ENCODE measurements at regions not wholly inside any gene's neighbourhood (a gene's known extent, or its start where the extent isn't known, plus 50 kb on each side); places are given as distances from the start of the nearest gene placed in this dataset.

DNA sequence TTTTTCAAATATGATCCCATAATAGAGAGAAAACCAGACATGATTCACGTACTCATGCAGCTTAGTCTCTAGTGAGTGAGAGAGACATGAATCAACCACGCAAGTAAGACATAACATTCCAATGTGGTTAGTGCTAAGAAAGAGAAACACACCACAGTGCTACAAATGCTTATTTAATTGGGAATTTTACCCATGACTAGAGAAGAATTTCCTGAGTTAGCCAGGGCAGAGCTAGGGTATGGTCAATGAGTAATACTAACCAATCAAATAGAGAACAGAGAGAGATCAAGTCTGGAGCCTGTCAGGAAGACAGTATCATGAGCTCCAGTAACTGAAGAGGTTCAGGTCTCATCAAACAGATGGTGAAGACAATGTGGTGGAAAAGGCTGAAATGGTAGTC, 495.2 kb downstream of the PDGFC start:
- WGBS, 2 experiments (ENCODE audit: extremely low coverage in 2 of 2, insufficient read length in 1 of 2): no CpG with 5 or more reads among the region's 2 CpGs
- Histone ChIP-seq H2BK5ac (ENCODE audit: low read depth, low read length, poor library complexity, severe bottlenecking) (peak overlapping the region; percentile 99), H4K20me1 (ENCODE audit: insufficient read depth, low read length) (no peaks in the 10 kb centered on the region), H3K18ac (ENCODE audit: low read depth, low read length) (peak overlapping the region; percentile 75; the same call in 1 of the 2 replicates), H3K4me1 (ENCODE audit: control insufficient read depth, insufficient read depth, low read length) (peaks cover 5% of the 10 kb centered on the region), H4K8ac (ENCODE audit: low read depth in 2 of 2, low read length in 2 of 2) (peak overlapping the region; percentile 50 to 85), H4K5ac (ENCODE audit: low read depth, low read length) (peak overlapping the region; percentile 51; the same call in 1 of the 2 replicates), H3K9me1 (ENCODE audit: insufficient read depth, low read length) (no peaks in the 10 kb centered on the region), H4K91ac (ENCODE audit: insufficient read depth, low read depth, low read length) (peak overlapping the region; percentile 89), H2AFZ (replicated peaks; ENCODE audit: low read length, poor library complexity) (no peak overlapping the region), H3K9ac (ENCODE audit: low read depth, low read length) (peak overlapping the region; percentile 17; the same call in 1 of the 2 replicates), H3K27ac (ENCODE audit: insufficient read depth, low read length) (peak overlapping the region; percentile 36; the same call in 1 of the 2 replicates), H3K4me2 (ENCODE audit: low read depth, low read length) (peak overlapping the region; percentile 49; the same call in 1 of the 2 replicates), H2AK9ac (replicated peaks; ENCODE audit: low read depth, low read length, poor library complexity) (no peak overlapping the region), H2BK15ac (ENCODE audit: low read depth, low read length) (peak overlapping the region; percentile 82), H3K36me3 (ENCODE audit: control insufficient read depth, insufficient read depth, low read length) (no peaks in the 10 kb centered on the region), H3K9me3 (ENCODE audit: control insufficient read depth, insufficient read depth, low read length) (no peaks in the 10 kb centered on the region), H3K14ac (replicated peaks; ENCODE audit: low read depth, low read length) (peak overlapping the region; percentile 89), H2BK20ac (ENCODE audit: low read depth, low read length) (peak overlapping the region; percentile 97), H2BK120ac (ENCODE audit: low read depth, low read length) (peak overlapping the region; percentile 98), H3K27me3 (ENCODE audit: control insufficient read depth, insufficient read depth, low read length) (no peaks in the 10 kb centered on the region), H3K23ac (ENCODE audit: low read depth, low read length) (peak overlapping the region; percentile 84), H3K56ac (ENCODE audit: extremely low read depth, insufficient read depth, low read length) (peak overlapping the region; percentile 89), H3K79me1 (ENCODE audit: low read depth in 1 of 2, low read length in 2 of 2) (no peaks in the 10 kb centered on the region), H3K4ac (ENCODE audit: low read depth, low read length) (peak overlapping the region; percentile 58; the same call in 1 of the 2 replicates), H3K4me3 (ENCODE audit: insufficient read depth, low read depth, low read length) (no peak overlapping the region), H2AK5ac (ENCODE audit: low read depth, low read length) (peak overlapping the region; percentile 82)
- TF ChIP-seq SMC3 (IDR thresholded peaks at IDR 0.05; ENCODE audit: low read depth, low read length): peak; percentile 15; the same call in 1 of the 2 replicates
- peak; percentile 90 for TF ChIP-seq FOS (IDR thresholded peaks at IDR 0.05; ENCODE audit: low read depth, low read length)
- TF ChIP-seq BHLHE40 (IDR thresholded peaks at IDR 0.05; ENCODE audit: low read depth, low read length): peak; percentile 55
- peak; percentile 36 for TF ChIP-seq RAD21 (IDR thresholded peaks at IDR 0.05; ENCODE audit: low read length)
- TF ChIP-seq MAZ (IDR thresholded peaks at IDR 0.05; ENCODE audit: borderline replicate concordance, low read depth, low read length): no peak
- peak; percentile 97 for ATAC-seq (ENCODE audit: low read depth)
- POLR2A ChIA-PET (ENCODE audit: unreplicated experiment): interaction anchor here (1.7 kb wide), 1 partner anchor 492 kb away, joined by 5 read pairs; no protein-coding TSS in a partner anchor
- in situ Hi-C loops (cut with MboI; ENCODE audit: low sequenced_read_pairs): loop anchor here (5.0 to 25.0 kb wide), 3 partner anchors 491 to 1511 kb away; no protein-coding TSS in a partner anchor
- DNase-seq: peak; percentile 98
- dilution Hi-C loops (cut with HindIII; ENCODE audit: low sequenced_read_pairs, unreplicated experiment): no loop called here
- intact Hi-C loops (cut with micrococcal nuclease): loop anchor here (1.0 to 10.0 kb wide), 8 partner anchors 162 to 1072 kb away; no protein-coding TSS in a partner anchor
- BruUV-seq (replicated peaks): no TSS peak
- CTCF ChIA-PET: interaction anchor here (1.6 to 4.4 kb wide), 6 partner anchors 182 to 653 kb away, joined by 4 to 26 read pairs (median 13); no protein-coding TSS in a partner anchor
